H9 (cell line): ENCODE measurements at regions not wholly inside any gene's neighbourhood (a gene's known extent, or its start where the extent isn't known, plus 50 kb on each side); places are given as distances from the start of the nearest gene placed in this dataset.

Experiments
- DNase-seq: peaks from one replicate; pipeline ENCODE4 v3.0.0-alpha.2; 2017
- H2AFZ ChIP-seq: one replicate; pipeline ENCODE4 v1.6.1; 2013; ENCODE audit warnings: mild to moderate bottlenecking, low read length, control low read depth, moderate library complexity
- H2AK5ac ChIP-seq: 2 replicates; pipeline ENCODE4 v1.6.1; 2013; ENCODE audit warnings: low read length, control low read depth, mixed read lengths; ENCODE audit not compliant: insufficient read length
- H2BK120ac ChIP-seq: one replicate; pipeline ENCODE4 v1.6.1; 2013; ENCODE audit warnings: low read depth, mild to moderate bottlenecking, low read length, control low read depth, inconsistent platforms; ENCODE audit not compliant: poor library complexity, severe bottlenecking
- H2BK12ac ChIP-seq: 2 replicates; pipeline ENCODE4 v1.6.1; 2013; ENCODE audit warnings: low read length, control low read depth, mixed read lengths, low read depth; ENCODE audit not compliant: insufficient read length
- H2BK15ac ChIP-seq: 2 replicates; pipeline ENCODE4 v1.6.1; 2013; ENCODE audit warnings: low read depth, low read length, control low read depth
- H2BK20ac ChIP-seq: one replicate; pipeline ENCODE4 v1.6.1; 2013; ENCODE audit warnings: low read depth, mild to moderate bottlenecking, low read length, control low read depth, inconsistent platforms; ENCODE audit not compliant: poor library complexity, severe bottlenecking
- H2BK5ac ChIP-seq: 2 replicates; pipeline ENCODE4 v1.6.1; 2013; ENCODE audit warnings: low read length, control low read depth, mixed read lengths; ENCODE audit not compliant: insufficient read length
- H3K14ac ChIP-seq: 2 replicates; pipeline ENCODE4 v1.6.1; 2013; ENCODE audit warnings: low read length, control low read depth; ENCODE audit not compliant: insufficient read depth
- H3K18ac ChIP-seq: 2 replicates; pipeline ENCODE4 v1.6.1; 2013; ENCODE audit warnings: low read depth, mild to moderate bottlenecking, mixed read lengths, low read length, control low read depth; ENCODE audit not compliant: insufficient read length
- H3K23ac ChIP-seq: 2 replicates; pipeline ENCODE4 v1.6.1; 2013; ENCODE audit warnings: low read length, control low read depth, mixed read lengths, low read depth; ENCODE audit not compliant: insufficient read length
- H3K23me2 ChIP-seq: 2 replicates; pipeline ENCODE4 v1.6.1; 2013; ENCODE audit warnings: low read depth, mild to moderate bottlenecking, mixed read lengths, low read length, control low read depth; ENCODE audit not compliant: insufficient read length, poor library complexity, severe bottlenecking
- H3K27ac ChIP-seq: 2 replicates; pipeline ENCODE4 v1.5.1; 2013; ENCODE audit warnings: low read length, control low read depth, mixed read lengths, low read depth; ENCODE audit not compliant: insufficient read length
- H3K27me3 ChIP-seq: 2 replicates; pipeline ENCODE4 v1.6.1; 2013; ENCODE audit warnings: low read length, control low read depth, inconsistent platforms; ENCODE audit not compliant: insufficient read depth
- H3K4ac ChIP-seq: 2 replicates; pipeline ENCODE4 v1.6.1; 2013; ENCODE audit warnings: low read depth, mild to moderate bottlenecking, control low read depth, inconsistent platforms, low read length, moderate library complexity
- H3K4me1 ChIP-seq: 2 replicates; pipeline ENCODE4 v1.6.1; 2013; ENCODE audit warnings: low read length, control low read depth, inconsistent platforms; ENCODE audit not compliant: insufficient read depth
- H3K4me2 ChIP-seq: 2 replicates; pipeline ENCODE4 v1.6.1; 2013; ENCODE audit warnings: low read length, control low read depth, mixed read lengths; ENCODE audit not compliant: insufficient read length, insufficient read depth
- H3K56ac ChIP-seq: 2 replicates; pipeline ENCODE4 v1.6.1; 2013; ENCODE audit warnings: low read depth, mild to moderate bottlenecking, mixed read lengths, low read length, control low read depth; ENCODE audit not compliant: insufficient read length
- H3K79me1 ChIP-seq: 2 replicates; pipeline ENCODE4 v1.6.1; 2013; ENCODE audit warnings: low read depth, mild to moderate bottlenecking, moderate library complexity, low read length, control low read depth, inconsistent platforms; ENCODE audit not compliant: insufficient read depth, poor library complexity, severe bottlenecking
- H3K79me2 ChIP-seq: 2 replicates; pipeline ENCODE4 v1.6.1; 2013; ENCODE audit warnings: low read length, control low read depth, inconsistent platforms; ENCODE audit not compliant: insufficient read depth
- H3K9ac ChIP-seq: 2 replicates; pipeline ENCODE4 v1.6.1; 2013; ENCODE audit warnings: low read length, control low read depth, mixed read lengths; ENCODE audit not compliant: insufficient read length; ENCODE audit errors: extremely low read depth
- H3K9me3 ChIP-seq: one replicate; pipeline ENCODE4 v1.6.1; 2013; ENCODE audit warnings: low read depth, low read length, inconsistent platforms; ENCODE audit not compliant: control insufficient read depth
- H3T11ph ChIP-seq: one replicate; pipeline ENCODE4 v1.6.1; 2013; ENCODE audit warnings: mild to moderate bottlenecking, low read length, control low read depth, inconsistent platforms
- H4K20me1 ChIP-seq: one replicate; pipeline ENCODE4 v1.6.1; 2013; ENCODE audit not compliant: control insufficient read depth, insufficient read length, insufficient read depth
- H4K5ac ChIP-seq: 2 replicates; pipeline ENCODE4 v1.6.1; 2013; ENCODE audit warnings: low read depth, mild to moderate bottlenecking, mixed read lengths, low read length, control low read depth; ENCODE audit not compliant: insufficient read length
- H4K8ac ChIP-seq: replicated peaks from 2 replicates; pipeline ENCODE4 v1.6.1; 2013; ENCODE audit warnings: low read length, control low read depth, mixed read lengths, low read depth; ENCODE audit not compliant: insufficient read length
- H4K91ac ChIP-seq: 2 replicates; pipeline ENCODE4 v1.6.1; 2013; ENCODE audit warnings: low read depth, mild to moderate bottlenecking, moderate library complexity, mixed read lengths, low read length, control low read depth; ENCODE audit not compliant: insufficient read length
- H3K27ac Mint-ChIP-seq, 3 experiments: 2 replicates in 2 of 3; 3 replicates in 1 of 3; pipeline ENCODE4 v1.8.0; 2020 to 2021; ENCODE audit warnings: mixed read lengths in 3 of 3, mild to moderate bottlenecking in 1 of 3, moderate library complexity in 1 of 3
- H3K27me3 Mint-ChIP-seq: 2 replicates; pipeline ENCODE4 v1.8.0; 2021; ENCODE audit warnings: low read depth, mild to moderate bottlenecking, moderate library complexity, mixed read lengths
- H3K36me3 Mint-ChIP-seq, 3 experiments: 2 replicates in 2 of 3; 3 replicates in 1 of 3; pipeline ENCODE4 v1.8.0; 2020 to 2021; ENCODE audit warnings: low read depth in 3 of 3, mixed read lengths in 3 of 3; ENCODE audit not compliant: insufficient read depth in 1 of 3
- H3K4me1 Mint-ChIP-seq, 2 experiments: 2 replicates each; pipeline ENCODE4 v1.8.0; 2020; ENCODE audit warnings: mixed read lengths in 2 of 2
- H3K4me3 Mint-ChIP-seq, 2 experiments: 2 replicates in 1 of 2; 3 replicates in 1 of 2; pipeline ENCODE4 v1.8.0; 2020 to 2021; ENCODE audit warnings: mild to moderate bottlenecking in 2 of 2, mixed read lengths in 2 of 2, moderate library complexity in 1 of 2
- H3K9me3 Mint-ChIP-seq, 2 experiments: 2 replicates in 1 of 2; 3 replicates in 1 of 2; pipeline ENCODE4 v1.8.0; 2020; ENCODE audit warnings: mild to moderate bottlenecking in 2 of 2, mixed read lengths in 2 of 2, moderate library complexity in 1 of 2
- CTCF ChIP-seq: fragments of 200-600 bp; sonication (generic); conservative IDR thresholded peaks from 3 replicates; pipeline ENCODE4 v1.8.0; 2021; ENCODE audit warnings: antibody characterized with exemption, mild to moderate bottlenecking
- WGBS: extraction: QIAGEN DNeasy Blood & Tissue Kit; methylation state at CpG from one replicate; pipeline ENCODE4 v1.1.7; 2013; ENCODE audit warnings: missing lambda C conversion rate, low lambda C conversion rate, mixed read lengths; ENCODE audit not compliant: insufficient read length; ENCODE audit errors: extremely low coverage; 5-methylcytosine and 5-hydroxymethylcytosine counted together

DNA sequence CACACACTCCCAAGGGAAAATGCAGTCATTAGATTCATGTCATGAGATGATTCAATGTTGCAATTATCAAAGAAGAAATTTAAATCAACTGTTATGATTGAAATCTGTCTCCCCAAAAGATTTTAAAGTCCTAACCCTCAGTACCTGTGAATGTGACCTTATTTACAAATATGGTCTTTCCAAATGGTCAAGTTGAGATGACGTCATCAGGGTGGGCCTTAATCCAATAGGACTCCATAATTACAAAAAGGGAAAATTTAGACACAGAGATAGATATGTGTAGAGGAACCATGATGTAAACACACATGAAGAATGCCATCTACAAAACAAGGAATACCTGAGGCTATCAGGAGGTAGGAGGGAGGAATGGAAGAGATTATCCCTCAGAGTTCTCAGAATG lies 221.1 kb downstream of the ISL1 start:
- H3K23me2 ChIP-seq = no peaks in the 10 kb centered on the region
- Mint-ChIP-seq H3K27ac (no peak overlapping the region), H3K4me1 (peaks cover 0 to 5% of the 10 kb centered on the region in 2 experiments; a peak in 2 of 4 replicates), H3K36me3 (no peaks in the 10 kb centered on the region), H3K4me3 (no peak overlapping the region), H3K9me3 (no peaks in the 10 kb centered on the region), H3K27me3 (peaks cover 2% of the 10 kb centered on the region)
- H3K18ac ChIP-seq = no peak overlapping the region
- H4K8ac ChIP-seq = no peak overlapping the region
- TF ChIP-seq CTCF = no peak
- H3K79me2 ChIP-seq = no peaks in the 10 kb centered on the region
- no peak overlapping the region for H2BK20ac ChIP-seq
- no peak overlapping the region for H2BK5ac ChIP-seq
- no peak overlapping the region for H3K9ac ChIP-seq
- H2BK12ac ChIP-seq = no peak overlapping the region
- H3K14ac ChIP-seq = no peak overlapping the region
- H3K9me3 ChIP-seq = no peaks in the 10 kb centered on the region
- H4K20me1 ChIP-seq = no peaks in the 10 kb centered on the region
- no peaks in the 10 kb centered on the region for H3K4me1 ChIP-seq
- H3K27ac ChIP-seq = no peak overlapping the region
- H3K79me1 ChIP-seq = no peaks in the 10 kb centered on the region
- no peak overlapping the region for H2BK120ac ChIP-seq
- no peak overlapping the region for H3K4me2 ChIP-seq
- no CpG with 5 or more reads among the region's 1 CpG for WGBS
- no peak for DNase-seq
- H2BK15ac ChIP-seq = no peak overlapping the region
- H3K23ac ChIP-seq = no peak overlapping the region
- H3K4ac ChIP-seq = no peak overlapping the region
- no peaks in the 10 kb centered on the region for H3K27me3 ChIP-seq
- H2AFZ ChIP-seq = no peak overlapping the region
- no peak overlapping the region for H2AK5ac ChIP-seq
- no peak overlapping the region for H3T11ph ChIP-seq
- no peak overlapping the region for H4K5ac ChIP-seq
- no peak overlapping the region for H3K56ac ChIP-seq
- H4K91ac ChIP-seq = no peak overlapping the region
